ENCODE measurements at regions not wholly inside any gene's neighbourhood (a gene's known extent, or its start where the extent isn't known, plus 50 kb on each side); places are given as distances from the start of the nearest gene placed in this dataset.

DNA sequence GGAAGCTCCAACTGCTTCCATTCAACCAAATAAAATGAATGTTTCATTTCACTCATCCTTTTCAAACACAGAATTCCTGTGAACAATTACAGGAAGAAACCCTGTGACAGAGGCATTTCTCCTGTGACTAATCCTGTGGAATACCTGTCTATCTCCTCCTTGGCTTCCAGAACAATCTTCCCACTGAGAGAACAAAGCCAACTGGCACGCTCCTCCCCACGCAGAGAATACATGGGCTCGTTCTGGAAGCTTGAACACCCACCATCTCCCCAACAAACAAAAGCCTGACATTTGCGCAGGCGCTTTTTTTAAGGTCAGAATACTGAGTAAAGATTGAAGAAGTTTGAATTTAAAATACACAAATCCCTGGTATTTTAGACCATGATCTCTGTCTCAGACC lies 104.7 kb upstream of the SLC66A3 start:
- DNase-seq: no peak

DNA sequence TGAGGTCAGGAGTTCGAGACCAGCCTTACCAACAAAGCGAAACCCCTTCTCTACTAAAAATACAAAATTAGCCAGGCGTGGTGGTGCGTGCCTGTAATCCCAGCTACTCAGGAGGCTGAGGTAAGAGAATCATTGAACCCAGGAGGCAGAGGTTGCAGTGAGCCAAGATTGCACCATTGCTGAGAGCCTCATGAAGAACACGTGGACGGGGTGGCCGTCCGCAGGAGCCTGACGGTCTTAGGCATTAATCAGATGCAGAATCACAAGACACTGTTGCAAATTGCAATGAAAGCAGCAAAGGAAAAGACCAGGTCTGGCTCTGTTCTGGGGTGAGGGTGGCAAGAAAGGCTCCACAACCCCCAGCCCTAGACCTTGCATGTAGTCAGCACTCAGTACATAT lies 104.0 kb upstream of the SLC66A3 start:
- no peak for DNase-seq

DNA sequence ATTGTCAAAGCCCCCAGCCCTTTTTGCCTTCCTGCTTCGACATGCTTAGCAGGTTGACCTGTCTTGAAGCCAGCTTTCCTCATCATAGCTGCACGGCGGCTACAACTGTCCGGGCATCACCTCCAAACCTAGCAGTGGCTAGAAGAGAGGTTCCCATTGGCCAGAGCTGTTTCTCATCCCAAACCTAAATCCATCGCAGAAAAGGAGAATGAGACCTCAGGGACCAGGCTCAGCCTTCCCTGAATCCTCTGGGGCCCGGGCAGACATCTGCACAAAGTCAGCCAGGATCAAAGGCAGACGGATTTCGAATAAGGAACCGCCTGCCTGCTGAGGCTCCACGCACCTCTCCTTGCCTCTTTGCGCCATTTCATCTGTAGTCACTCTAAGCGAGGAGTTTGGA lies 101.7 kb upstream of the SLC66A3 start:
- DNase-seq: no peak

DNA sequence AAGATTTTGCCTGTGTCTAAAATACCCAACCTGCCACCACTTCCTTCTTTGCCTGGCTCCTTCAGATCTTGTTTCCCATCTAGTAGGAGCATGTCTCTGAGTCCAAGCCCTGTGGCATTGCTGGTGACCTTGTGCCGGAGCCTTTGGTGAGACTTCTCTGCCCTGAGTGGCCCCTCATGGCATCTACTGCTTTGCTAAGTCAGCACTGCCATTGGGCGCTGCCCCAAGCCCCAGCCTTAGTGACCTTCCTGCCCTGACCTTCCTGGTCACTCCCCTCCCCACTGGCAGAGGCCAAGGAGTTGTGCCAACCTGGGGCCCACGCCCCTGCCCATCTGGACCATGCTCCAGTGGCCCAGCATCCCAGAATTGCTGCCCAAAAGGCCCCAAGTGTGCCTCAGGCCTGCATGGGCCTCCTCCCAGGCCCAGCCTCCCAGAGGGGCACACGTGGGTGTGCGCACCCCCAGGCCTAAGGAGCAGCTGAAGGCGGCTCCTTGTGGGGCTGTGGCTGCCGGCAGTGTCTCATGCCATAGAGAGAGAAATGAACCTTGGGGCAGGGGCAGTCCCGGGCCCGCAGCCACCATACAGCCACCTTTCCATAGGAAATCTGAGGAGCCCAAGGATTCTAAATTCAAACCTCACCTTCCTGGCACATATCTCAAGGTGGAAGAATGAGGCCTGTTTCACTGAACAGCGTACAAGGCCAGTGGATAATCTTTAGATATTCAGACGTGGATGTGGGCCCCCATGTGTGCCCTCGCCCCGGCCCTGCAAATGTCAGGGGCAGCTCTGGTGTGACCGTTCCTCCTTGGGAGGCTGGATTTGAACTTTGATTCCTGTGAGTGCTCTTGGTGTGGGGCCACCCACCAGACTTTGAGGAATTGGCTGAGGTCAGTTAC lies 100.2 kb upstream of the SLC66A3 start:
- no peak for DNase-seq

DNA sequence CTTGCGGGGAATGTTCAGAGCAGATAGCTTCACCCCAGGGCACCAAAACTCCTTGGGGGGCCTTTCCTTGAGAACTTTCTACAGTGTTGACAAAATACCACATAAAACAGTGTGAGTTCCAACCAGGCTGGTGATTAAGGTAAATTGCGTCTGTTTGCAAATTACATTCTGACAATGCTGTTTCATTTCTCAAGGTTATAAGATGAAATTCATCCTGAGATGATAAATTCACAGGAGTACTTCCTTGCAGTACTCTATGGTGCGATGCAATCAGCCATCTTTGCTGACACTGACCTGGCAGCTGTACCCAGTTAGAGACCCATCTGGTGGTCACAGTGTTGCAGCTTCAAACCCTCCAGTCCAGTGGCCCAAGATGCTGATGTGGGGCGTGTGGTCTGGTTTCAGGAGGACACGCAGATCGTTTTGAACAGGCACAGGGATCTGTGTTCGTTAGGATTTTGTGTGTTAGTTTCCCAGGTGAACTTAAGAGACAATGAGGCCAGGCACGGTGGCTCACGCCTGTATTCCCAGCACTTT lies 99.5 kb upstream of the SLC66A3 start:
- no peak for DNase-seq

DNA sequence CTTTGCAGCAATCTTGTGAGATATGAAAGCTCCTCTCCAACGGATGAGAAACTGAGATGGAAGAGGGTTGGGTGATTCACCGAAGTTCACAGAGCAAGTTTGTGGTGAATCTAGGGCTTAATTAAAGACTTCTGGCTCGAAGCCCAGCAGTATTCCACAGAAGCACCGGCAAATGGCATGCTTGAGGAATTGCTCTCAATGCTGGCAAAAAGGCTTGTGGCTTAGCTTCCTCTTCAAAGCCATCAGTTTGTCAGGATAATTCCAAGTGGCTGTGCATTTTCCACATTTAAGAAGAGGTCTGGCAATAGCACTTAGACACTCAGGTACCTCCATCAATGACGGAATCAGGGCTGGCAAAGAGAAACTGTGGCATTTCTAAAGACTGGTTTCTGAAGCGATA lies 98.7 kb upstream of the SLC66A3 start:
- peak; percentile 51 for DNase-seq

DNA sequence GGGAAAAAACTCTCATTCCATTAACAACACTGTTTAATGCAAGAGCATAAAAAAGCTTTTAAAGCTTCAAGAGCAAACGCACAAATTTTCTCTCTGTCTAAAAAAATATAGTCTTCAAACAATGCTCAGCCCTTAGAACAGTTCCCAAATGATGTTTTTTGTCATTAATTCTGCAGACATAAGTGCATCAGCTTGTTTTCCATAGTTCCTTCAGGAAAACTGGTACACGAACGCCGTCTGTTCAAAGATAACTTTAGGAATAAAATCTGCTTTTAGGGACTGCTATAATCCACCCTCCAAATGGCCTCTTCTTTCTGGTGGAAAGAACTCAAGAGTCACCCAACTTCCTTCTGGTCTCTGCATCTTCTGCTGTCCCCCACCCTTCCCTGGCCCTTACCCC lies 98.2 kb upstream of the SLC66A3 start:
- no peak for DNase-seq

DNA sequence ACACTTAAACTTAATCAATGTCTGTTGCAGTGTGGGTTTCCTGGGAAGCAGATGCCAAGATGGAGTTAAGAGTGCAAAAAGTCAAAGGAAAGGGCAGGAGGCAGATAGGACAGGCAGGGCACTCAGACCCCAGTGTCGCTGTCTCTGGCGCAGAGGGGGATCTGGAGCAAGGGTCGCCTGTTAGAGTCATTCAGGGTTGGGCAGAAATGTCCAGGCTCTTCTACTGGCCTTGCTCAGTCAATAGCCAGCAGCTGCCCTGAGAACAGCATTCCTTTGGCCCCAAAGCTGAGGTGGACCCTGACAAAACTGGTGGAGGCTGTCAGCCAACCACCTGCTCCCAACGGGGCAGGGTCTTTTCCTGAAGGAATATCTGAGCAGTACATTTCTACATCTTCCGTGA lies 97.1 kb upstream of the SLC66A3 start:
- DNase-seq: no peak

DNA sequence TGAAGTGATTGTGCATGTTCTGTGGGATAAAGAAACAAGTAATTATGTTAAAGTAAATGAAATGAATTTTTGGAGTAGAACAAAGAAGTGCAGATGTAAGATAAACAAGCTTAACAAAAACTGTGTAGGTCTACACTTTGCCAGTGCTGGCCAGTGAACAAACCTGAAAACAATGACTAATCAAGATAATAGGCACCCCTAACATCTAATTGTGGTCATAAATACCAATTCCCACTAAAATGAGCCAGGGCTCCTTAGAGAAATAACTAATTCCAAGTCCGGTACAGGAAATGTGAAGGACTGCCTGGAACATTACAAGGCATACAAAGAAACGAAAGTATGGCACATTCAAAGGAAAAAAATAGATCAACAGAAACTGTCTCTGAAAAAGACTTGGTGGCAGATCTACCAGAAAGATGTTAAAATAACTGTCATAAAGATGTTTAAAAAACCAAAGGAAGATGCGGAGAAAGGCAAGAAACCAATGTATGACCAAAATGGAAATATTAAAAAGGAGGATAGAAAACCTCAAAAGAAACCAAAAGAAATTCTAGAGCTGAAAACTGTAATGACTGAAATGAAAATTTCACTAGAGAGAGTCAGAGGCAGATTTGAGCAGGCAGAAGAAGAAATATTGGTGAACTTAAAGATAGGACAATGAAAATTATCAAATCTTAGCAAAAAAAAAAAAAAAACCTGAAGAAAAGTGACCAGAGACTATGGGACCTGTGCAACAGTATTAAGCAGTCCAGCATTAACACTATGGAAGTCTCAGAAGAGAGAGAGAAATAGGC lies 94.7 kb upstream of the SLC66A3 start:
- no peak for DNase-seq

DNA sequence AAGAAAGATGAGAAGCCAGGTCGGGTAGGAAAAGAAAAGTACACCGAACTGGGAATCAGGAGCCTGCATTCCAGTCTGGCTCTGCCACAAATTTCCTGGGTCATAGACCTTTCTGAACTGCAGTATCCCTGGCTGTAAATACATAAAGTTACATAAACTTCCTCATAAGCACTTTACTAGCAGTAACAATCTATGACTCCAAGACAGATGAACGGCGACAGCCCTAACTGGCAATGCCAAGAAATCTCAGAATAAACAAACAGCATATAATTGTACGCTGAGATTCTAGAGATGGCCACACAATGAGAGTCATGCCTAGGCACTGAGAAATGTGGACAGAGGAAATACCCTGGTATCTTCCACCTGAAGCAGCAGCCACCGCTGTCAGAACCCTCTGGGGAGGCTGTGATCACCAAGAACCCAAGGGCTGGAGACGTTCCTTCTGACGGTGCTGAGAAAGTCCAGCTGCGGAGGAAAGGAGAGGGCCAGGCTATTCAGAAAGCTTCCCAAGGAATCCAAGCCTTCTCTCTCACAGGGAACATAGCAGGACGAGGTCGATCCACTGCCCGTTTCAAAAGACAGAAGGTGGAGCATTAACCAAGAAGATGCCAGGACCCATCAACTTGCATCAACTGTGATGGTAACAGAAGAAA lies 89.3 kb upstream of the SLC66A3 start:
- no peak for DNase-seq

DNA sequence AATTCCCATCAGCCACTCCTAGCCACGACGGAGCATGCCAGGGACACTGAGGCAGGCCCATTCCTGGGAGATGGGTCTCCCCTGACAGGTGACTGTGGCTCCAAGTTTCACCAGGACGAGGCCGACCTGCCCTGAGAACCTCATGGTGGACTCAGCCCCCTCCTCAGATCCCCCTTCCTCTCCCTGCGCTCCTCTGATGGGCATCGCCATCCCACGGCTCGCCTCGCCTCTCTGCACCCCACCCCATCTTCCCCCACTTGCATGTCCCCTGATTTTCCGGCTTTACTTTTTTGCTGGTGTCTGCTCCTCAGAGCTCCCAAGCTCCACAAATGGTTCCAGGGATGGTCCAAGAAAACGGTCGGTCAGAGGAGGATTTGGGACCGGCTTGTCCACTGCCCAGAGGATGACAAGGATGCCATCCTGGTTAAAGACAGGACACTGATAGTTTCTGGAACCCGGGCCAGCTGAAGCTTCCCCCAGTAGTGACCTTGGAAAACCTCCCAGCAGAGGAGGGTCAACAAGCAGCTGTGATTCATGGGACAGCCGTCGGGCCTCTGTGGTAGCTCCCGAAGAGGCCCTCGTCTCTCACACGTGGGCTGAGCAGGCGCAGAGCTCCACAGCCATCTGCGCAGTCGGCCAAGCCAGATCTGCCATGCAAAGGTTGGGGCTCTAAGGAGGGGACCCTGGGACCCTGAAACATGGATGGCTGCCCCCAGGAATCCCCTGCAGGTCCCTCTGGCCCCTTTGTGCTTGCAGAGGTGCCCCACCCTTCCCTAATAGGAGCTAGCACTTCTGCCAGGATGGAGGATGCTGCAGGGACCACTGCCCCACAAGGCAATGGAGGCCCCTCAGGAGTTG lies 87.8 kb upstream of the SLC66A3 start:
- DNase-seq: no peak

DNA sequence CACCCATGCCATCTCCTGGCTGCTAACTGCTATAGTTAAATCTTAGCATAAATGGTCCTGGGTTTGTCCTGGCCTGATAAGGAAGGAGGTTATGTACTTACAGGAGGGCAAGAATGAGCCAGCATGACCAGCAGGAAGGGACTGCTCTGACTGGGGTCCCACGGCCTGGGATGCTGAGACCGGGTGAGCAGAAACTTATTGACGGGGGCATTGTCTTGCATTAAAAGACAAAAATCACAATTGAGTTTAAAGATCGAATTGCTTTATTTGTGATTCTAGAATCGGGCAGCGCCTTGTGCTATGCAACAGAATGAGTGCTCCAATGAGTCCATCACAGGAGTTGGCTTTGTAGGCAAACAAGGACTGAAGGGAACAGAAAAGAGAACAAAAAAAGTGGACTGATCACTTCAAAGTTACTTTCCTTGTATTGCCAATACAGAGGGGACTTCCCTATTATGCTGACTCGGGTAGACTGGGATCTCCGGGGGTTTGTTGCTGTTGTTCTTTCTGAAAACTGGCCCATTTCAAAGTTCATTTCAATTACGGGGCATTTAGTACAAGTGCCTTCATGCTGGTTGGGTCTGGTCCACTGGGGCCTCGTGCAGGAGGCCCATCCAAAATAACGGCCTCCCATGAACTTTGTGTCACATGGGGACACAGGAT lies 87.1 kb upstream of the SLC66A3 start:
- no peak for DNase-seq

DNA sequence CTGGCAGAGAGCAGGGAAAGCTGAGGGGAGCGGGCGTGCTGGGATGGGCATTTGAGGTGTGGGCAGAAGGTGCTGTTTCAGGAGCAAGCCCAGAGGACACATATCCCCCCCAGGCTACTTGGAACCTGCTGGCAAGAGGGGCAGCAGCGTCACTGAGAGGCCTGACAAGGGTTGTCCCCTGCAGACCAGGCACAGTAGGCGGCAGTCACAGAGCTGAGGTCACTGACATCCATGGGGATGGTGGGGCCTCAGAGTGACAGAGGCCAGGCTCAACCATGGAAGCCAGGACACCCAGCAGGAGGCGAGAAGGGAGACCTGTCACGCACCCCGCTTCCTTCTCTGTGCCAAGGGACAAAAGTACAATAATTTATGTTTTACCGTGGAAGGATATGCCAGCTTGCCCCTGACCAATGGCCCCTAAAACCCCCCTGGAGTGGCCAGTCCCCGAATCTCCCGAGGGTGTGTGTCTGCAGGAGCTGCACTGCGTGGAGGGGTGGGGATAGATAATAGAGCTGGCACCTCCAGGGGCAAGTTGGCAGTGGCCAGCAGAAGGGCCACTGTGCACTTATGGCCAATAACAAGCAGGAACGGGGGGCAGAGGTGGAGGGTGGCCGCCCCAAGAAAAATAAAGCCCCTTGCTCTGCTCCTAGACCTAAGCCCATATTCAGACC lies 86.3 kb upstream of the SLC66A3 start:
- no peak for DNase-seq

DNA sequence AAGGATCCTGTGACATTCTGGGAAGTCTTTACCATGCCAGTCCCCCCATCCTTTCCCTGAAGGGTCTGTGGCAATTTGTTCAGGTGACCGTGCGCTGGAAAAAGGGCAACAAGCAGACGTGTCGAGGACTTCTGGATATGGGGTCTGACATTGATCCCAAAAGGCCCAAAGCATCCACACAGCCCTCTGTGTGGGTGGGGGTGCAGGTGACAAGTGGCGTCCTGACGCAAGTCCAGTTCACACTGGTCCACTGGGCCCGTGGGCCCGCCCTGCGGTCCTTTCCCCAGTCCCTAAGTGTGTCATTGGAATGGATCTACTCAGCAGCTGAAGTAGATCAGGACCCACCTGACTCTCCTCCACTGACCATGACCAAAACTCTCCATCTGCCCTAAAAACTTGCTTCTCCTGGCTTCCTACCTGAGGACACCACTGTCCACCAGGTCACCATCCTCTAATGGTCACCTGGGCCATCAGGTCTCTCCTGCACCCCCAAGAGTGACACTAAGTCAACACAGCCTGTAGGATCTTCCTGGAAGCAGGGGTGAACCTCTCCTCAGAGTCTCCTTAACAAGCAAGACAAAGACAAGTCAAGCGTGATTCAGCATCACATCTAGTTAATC lies 85.6 kb upstream of the SLC66A3 start:
- DNase-seq: no peak

DNA sequence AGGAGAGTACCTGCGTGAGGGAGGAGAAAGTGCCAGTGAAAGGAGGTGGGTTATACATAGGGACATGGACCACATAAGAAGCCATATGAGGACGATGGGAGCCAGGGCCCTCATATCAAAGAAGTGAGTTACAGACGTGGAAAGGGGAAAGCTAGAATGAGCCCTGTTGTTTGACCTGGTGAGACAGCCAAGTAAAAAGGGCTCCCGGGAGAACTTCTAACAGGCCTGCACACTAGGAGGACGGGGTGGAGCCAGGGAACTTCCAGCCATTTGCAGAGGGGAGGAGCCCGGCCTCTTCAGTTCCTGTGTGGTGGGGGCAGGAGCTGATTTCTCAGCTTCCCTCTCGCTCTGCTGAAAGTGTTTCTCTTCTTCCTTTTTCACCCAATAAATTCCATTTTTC lies 84.1 kb upstream of the SLC66A3 start:
- no peak for DNase-seq

DNA sequence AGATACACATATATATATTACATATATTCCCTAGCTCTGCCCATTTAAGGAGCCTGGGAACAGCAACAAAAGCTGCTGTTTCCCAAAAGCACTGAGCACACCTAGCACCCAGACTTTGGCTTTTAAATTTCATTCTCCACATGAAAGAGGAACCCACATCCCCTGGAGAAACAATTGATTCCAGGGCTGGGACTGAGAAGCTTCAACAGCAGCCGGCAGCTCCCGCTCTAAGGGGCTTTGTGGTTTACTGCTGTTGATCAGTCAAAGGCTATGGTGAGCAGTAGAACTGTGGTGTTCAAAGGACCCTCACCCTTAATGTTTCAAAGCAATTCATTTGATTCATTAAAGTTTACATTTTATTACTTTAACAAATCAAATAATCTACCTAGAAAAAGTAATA lies 83.3 kb upstream of the SLC66A3 start:
- no peak for DNase-seq

DNA sequence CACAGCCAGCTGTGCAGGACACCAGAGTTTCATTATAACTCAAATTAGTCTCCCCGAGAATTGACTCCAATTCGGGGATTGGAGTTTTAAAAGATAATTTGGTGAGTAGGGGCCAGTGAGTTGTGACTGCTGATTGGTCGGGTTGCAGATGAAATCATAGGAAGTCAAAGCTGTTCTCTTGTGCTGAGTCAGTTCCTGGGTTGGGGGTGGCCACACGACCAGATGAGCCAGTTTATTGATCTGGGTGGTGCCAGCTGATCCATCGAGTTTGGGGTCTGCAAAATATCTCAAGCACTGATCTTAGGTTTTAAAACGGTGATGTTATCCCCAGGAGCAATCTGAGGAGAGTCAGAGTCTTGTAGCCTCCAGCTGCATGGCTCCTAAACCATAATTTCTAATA lies 82.7 kb upstream of the SLC66A3 start:
- no peak for DNase-seq

DNA sequence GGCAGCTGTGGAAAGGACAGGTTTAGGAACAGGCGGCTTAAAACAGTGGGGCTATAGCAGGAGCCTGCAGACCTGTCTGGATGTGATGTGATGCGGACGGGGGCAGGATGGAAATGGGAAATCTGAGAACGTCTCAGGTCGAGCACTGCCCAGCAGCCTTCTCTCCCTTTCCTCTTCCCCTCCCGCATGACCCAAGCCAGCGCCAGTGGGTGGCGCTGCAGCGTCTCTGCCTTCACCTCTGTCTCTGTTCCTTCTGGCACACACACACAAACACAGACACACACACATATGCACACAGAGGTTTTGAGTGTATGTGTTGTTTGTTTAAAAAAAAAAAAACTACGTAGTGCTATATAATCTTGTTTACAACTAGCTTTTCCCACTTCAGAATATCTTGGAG lies 82.0 kb upstream of the SLC66A3 start:
- DNase-seq: peak; percentile 22

DNA sequence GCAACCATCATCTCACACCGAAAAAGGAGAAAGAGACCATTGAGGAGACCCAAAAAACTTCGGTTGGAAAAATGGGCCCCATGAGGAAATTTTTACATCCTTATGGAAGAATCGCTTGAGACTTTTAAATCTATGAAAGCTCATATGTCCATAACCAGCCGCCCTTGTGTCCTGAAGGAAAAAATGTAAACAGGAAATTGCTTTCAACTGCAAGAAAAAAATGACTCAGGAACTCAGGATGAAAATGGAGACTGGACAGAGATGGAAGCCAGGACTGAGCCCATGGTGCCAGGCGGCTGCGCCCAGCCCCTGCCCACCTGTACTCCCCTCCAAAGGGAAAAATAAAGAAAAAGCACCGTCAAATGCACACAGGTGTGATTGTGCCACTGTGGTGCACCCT lies 81.5 kb upstream of the SLC66A3 start:
- DNase-seq: no peak

DNA sequence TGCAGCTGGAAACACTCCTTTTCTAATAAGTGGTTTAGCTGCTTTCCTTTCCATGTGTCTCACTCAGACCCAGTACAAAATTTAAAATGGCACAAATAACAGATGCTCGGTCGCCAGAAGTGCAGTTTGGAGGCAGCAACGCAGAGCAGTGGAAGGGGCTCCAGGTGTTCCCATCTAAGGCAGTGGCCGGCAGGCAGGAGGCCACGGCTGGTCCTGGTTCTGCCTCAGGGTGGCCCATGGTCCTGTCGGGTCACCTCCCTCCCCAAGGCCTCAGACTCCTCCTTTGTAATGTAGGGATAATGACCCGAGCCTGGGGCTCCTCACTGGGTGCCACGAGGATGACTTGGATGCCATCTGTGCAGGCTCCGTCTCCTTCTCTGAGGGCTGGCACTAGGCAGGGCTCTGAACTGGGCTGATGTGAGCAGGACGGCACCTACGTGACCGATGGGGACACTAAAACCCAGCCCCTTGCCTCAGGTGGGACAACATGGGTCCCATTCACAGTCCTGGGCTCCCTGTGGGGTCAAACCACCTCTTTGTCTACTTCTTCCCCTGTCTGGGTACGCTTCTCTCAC lies 80.9 kb upstream of the SLC66A3 start:
- DNase-seq: no peak

DNA sequence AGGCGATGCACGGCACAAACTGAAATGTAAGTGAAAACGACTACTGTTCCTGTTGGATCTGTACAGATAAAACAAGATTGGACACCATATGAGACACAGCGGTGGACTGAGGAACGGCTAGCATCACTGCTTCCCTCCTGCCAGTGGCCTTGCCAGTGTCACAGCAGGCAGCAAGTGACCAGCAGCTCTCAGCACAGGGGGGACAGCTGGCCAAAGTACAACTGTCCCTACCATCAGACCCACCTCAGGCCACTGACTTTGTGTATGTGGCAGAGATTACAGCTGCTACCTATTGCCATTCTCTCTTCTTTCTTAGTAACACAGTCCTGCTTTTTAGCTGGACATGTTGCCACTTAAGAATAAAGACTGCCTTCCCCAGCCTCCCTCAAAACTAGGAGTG lies 80.0 kb upstream of the SLC66A3 start:
- DNase-seq: no peak

All from NCI-H345 (cell line).